ENCODE measurements at regions not wholly inside any gene's neighbourhood (a gene's known extent, or its start where the extent isn't known, plus 50 kb on each side); places are given as distances from the start of the nearest gene placed in this dataset.
"Not testable (repeated sequence)": the region's sequence is repeated elsewhere in the genome, so short reads cannot be mapped to it uniquely, and the experiment has no call there.

- no peak for DNase-seq (ENCODE audit: low read depth)
- TF ChIP-seq CTCF (IDR thresholded peaks at IDR 0.05; ENCODE audit: low read depth, low read length, missing control alignments) = no peak
- no peak overlapping the region for H3K4me3 ChIP-seq (ENCODE audit: low read depth, low read length)
Measured at GRCh38 chr1:30519201-30519763, 204.1 kb downstream of the MATN1 start.

- no peak for TF ChIP-seq CTCF (IDR thresholded peaks at IDR 0.05; ENCODE audit: low read depth, low read length, missing control alignments)
- H3K4me3 ChIP-seq (ENCODE audit: low read depth, low read length) = no peak overlapping the region
- no peak for DNase-seq (ENCODE audit: low read depth)
Measured at GRCh38 chr1:30518696-30519095, 204.7 kb downstream of the MATN1 start.

GRCh38 chr1:30518186-30518585, 205.2 kb downstream of the MATN1 start:
- no peak for DNase-seq (ENCODE audit: low read depth)
- no peak for TF ChIP-seq CTCF (IDR thresholded peaks at IDR 0.05; ENCODE audit: low read depth, low read length, missing control alignments)
- H3K4me3 ChIP-seq (ENCODE audit: low read depth, low read length) = no peak overlapping the region

- DNase-seq (ENCODE audit: low read depth); H3K4me3 ChIP-seq (ENCODE audit: low read depth, low read length): not testable (repeated sequence)
Measured at GRCh38 chr1:30517666-30518065, 205.7 kb downstream of the MATN1 start.

GRCh38 chr1:30517241-30517640, 206.1 kb downstream of the MATN1 start:
- DNase-seq (ENCODE audit: low read depth); H3K4me3 ChIP-seq (ENCODE audit: low read depth, low read length): not testable (repeated sequence)

- TF ChIP-seq CTCF (IDR thresholded peaks at IDR 0.05; ENCODE audit: low read depth, low read length, missing control alignments) = no peak
- no peak for DNase-seq (ENCODE audit: low read depth)
- no peak overlapping the region for H3K4me3 ChIP-seq (ENCODE audit: low read depth, low read length)
Measured at GRCh38 chr1:30516485-30516858, 206.9 kb downstream of the MATN1 start.

- no peak for TF ChIP-seq CTCF (IDR thresholded peaks at IDR 0.05; ENCODE audit: low read depth, low read length, missing control alignments)
- DNase-seq (ENCODE audit: low read depth) = no peak
- H3K4me3 ChIP-seq (ENCODE audit: low read depth, low read length) = no peak overlapping the region
Measured at GRCh38 chr1:30515755-30516484, 207.5 kb downstream of the MATN1 start.

GRCh38 chr1:30514945-30515344, 208.4 kb downstream of the MATN1 start:
- TF ChIP-seq CTCF (IDR thresholded peaks at IDR 0.05; ENCODE audit: low read depth, low read length, missing control alignments) = no peak
- H3K4me3 ChIP-seq (ENCODE audit: low read depth, low read length) = no peak overlapping the region
- DNase-seq (ENCODE audit: low read depth) = no peak
